DND-41 (cell line): ENCODE measurements at regions not wholly inside any gene's neighbourhood (a gene's known extent, or its start where the extent isn't known, plus 50 kb on each side); places are given as distances from the start of the nearest gene placed in this dataset.

Experiments used
- ATAC-seq: fragments of 200-7000 bp; cut with Tn5 transposase; 3 replicates; pipeline ENCODE4 v1.9.1; 2021; ENCODE audit warnings: low read depth; ENCODE audit not compliant: insufficient read depth
- DNase-seq: peaks from one replicate; pipeline ENCODE4 v3.0.0-alpha.2; 2020
- H2AFZ ChIP-seq: 2 replicates; pipeline ENCODE4 v1.6.0; 2012; ENCODE audit warnings: low read depth, low read length
- H3K27ac ChIP-seq: 2 replicates; pipeline ENCODE4 v1.5.1; 2012; ENCODE audit warnings: low read length, inconsistent platforms
- H3K27me3 ChIP-seq: fragments of 200-600 bp; sonication (generic); 2 replicates; pipeline ENCODE4 v1.6.0; 2012; ENCODE audit warnings: low read length, mild to moderate bottlenecking, inconsistent platforms; ENCODE audit not compliant: insufficient read depth, poor library complexity
- H3K36me3 ChIP-seq: 2 replicates; pipeline ENCODE4 v1.5.1; 2012; ENCODE audit warnings: low read length, inconsistent platforms; ENCODE audit not compliant: insufficient read depth
- H3K4me1 ChIP-seq: 2 replicates; pipeline ENCODE4 v1.5.1; 2012; ENCODE audit warnings: mild to moderate bottlenecking, low read length; ENCODE audit not compliant: insufficient read depth
- H3K4me2 ChIP-seq: 2 replicates; pipeline ENCODE4 v1.6.0; 2012; ENCODE audit warnings: mild to moderate bottlenecking, moderate library complexity, low read length, inconsistent platforms; ENCODE audit not compliant: insufficient read depth
- H3K4me3 ChIP-seq, 2 experiments: fragments of 200-600 bp in 1 of 2; shearing (Covaris generic) in 1 of 2; 2 replicates each; pipeline ENCODE4 v1.5.1; 2012 to 2016; ENCODE audit warnings: inconsistent platforms in 2 of 2, low read length in 2 of 2, mild to moderate bottlenecking in 2 of 2, low read depth in 1 of 2, moderate library complexity in 1 of 2
- H3K79me2 ChIP-seq: 2 replicates; pipeline ENCODE4 v1.6.0; 2012; ENCODE audit warnings: low read length, inconsistent platforms; ENCODE audit not compliant: insufficient read depth
- H3K9ac ChIP-seq: 2 replicates; pipeline ENCODE4 v1.6.0; 2012; ENCODE audit warnings: low read depth, mild to moderate bottlenecking, inconsistent platforms, low read length, moderate library complexity
- H3K9me3 ChIP-seq: 2 replicates; pipeline ENCODE4 v1.5.1; 2012; ENCODE audit warnings: low read length, moderate library complexity, mild to moderate bottlenecking, inconsistent platforms; ENCODE audit not compliant: insufficient read depth, severe bottlenecking
- H4K20me1 ChIP-seq: 2 replicates; pipeline ENCODE4 v1.6.0; 2012; ENCODE audit warnings: low read length; ENCODE audit not compliant: insufficient read depth
- CTCF ChIP-seq: IDR thresholded peaks from 2 replicates; pipeline ENCODE4 v1.5.1; 2012; ENCODE audit warnings: borderline replicate concordance, low read length, moderate library complexity, mild to moderate bottlenecking; ENCODE audit not compliant: poor library complexity, severe bottlenecking; ENCODE audit errors: extremely low read depth
- EZH2 ChIP-seq: IDR thresholded peaks from 3 replicates; pipeline ENCODE4 v1.6.1; 2012; ENCODE audit warnings: borderline replicate concordance, low read depth, mild to moderate bottlenecking, moderate library complexity, low read length, inconsistent platforms; ENCODE audit not compliant: severe bottlenecking

- Histone ChIP-seq H3K27ac (no peak overlapping the region), H3K9ac (no peak overlapping the region), H3K4me3 (no peak overlapping the region), H3K4me2 (no peak overlapping the region), H2AFZ (no peak overlapping the region), H3K9me3 (peaks cover 2% of the 10 kb centered on the region), H4K20me1 (no peaks in the 10 kb centered on the region), H3K4me1 (no peaks in the 10 kb centered on the region), H3K36me3 (no peaks in the 10 kb centered on the region), H3K27me3 (no peaks in the 10 kb centered on the region), H3K79me2 (no peaks in the 10 kb centered on the region)
- DNase-seq (no peak), ATAC-seq (no peak)
- TF ChIP-seq EZH2 (no peak), CTCF (no peak)
Measured at GRCh38 chr3:164064298-164064697, 1014.0 kb downstream of the SI start.

GRCh38 chr3:164060923-164061322 lies 1017.4 kb downstream of the SI start:
- H3K9me3 ChIP-seq = peaks cover 2% of the 10 kb centered on the region
- H3K79me2 ChIP-seq = no peaks in the 10 kb centered on the region
- H3K4me1 ChIP-seq = no peaks in the 10 kb centered on the region
- H3K27me3 ChIP-seq = no peaks in the 10 kb centered on the region
- no peaks in the 10 kb centered on the region for H3K36me3 ChIP-seq
- no peak overlapping the region for H3K27ac ChIP-seq
- ATAC-seq (no peak), DNase-seq (no peak)
- H2AFZ ChIP-seq = no peak overlapping the region
- TF ChIP-seq EZH2 = no peak
- TF ChIP-seq CTCF = no peak
- no peak overlapping the region for H3K9ac ChIP-seq
- no peaks in the 10 kb centered on the region for H4K20me1 ChIP-seq
- H3K4me2 ChIP-seq = no peak overlapping the region
- H3K4me3 ChIP-seq = no peak overlapping the region

- no peaks in the 10 kb centered on the region for H3K36me3 ChIP-seq
- H4K20me1 ChIP-seq = no peaks in the 10 kb centered on the region
- no peaks in the 10 kb centered on the region for H3K9me3 ChIP-seq
- H3K4me2 ChIP-seq = no peak overlapping the region
- ATAC-seq = no peak
- no peak overlapping the region for H3K9ac ChIP-seq
- no peak overlapping the region for H3K4me3 ChIP-seq
- H2AFZ ChIP-seq = no peak overlapping the region
- DNase-seq = no peak
- TF ChIP-seq CTCF (no peak), EZH2 (no peak)
- H3K79me2 ChIP-seq = no peaks in the 10 kb centered on the region
- H3K27ac ChIP-seq = no peak overlapping the region
- no peaks in the 10 kb centered on the region for H3K4me1 ChIP-seq
- H3K27me3 ChIP-seq = no peaks in the 10 kb centered on the region
Measured at GRCh38 chr3:164049847-164050246, 1028.4 kb downstream of the SI start.

GRCh38 chr3:164048451-164048850 lies 1029.8 kb downstream of the SI start:
- no peaks in the 10 kb centered on the region for H3K36me3 ChIP-seq
- TF ChIP-seq EZH2 (no peak), CTCF (no peak)
- no peak overlapping the region for H3K9ac ChIP-seq
- no peaks in the 10 kb centered on the region for H3K4me1 ChIP-seq
- no peak overlapping the region for H3K4me3 ChIP-seq
- no peak overlapping the region for H2AFZ ChIP-seq
- H3K79me2 ChIP-seq = no peaks in the 10 kb centered on the region
- DNase-seq (no peak), ATAC-seq (no peak)
- H3K4me2 ChIP-seq = no peak overlapping the region
- H3K27me3 ChIP-seq = no peaks in the 10 kb centered on the region
- H4K20me1 ChIP-seq = no peaks in the 10 kb centered on the region
- no peaks in the 10 kb centered on the region for H3K9me3 ChIP-seq
- no peak overlapping the region for H3K27ac ChIP-seq
